A549 (cell line): ENCODE measurements at regions not wholly inside any gene's neighbourhood (a gene's known extent, or its start where the extent isn't known, plus 50 kb on each side); places are given as distances from the start of the nearest gene placed in this dataset.

ENCODE experiments used
- ATAC-seq, 2 experiments: fragments of 200-7000 bp in 1 of 2; fragments of >200 bp in 1 of 2; cut with Nextera tagmentation in 1 of 2; cut with Tn5 transposase in 1 of 2; 3 replicates each; pipeline versions ENCODE4 v1.8.0 to v1.9.1; 2018 to 2020; ENCODE audit warnings: mild to moderate bottlenecking in 1 of 2, moderate library complexity in 1 of 2
- CTCF ChIA-PET: fragments of 300-600 bp; sonication (Branson Sonifier 250); formaldehyde crosslinking; extraction: SDS; loops from one replicate; lab custom pipeline; 2021; ENCODE audit warnings: antibody characterized with exemption, inconsistent platforms; lab: Yijun Ruan, JAX
- POLR2A ChIA-PET: fragments of 350-600 bp; formaldehyde crosslinking; extraction: SDS; loops from one replicate; lab custom pipeline; 2021; ENCODE audit warnings: antibody characterized with exemption, inconsistent platforms; lab: Yijun Ruan, JAX
- DNase-seq, 2 experiments: peaks; one replicate each; pipeline versions ENCODE4 v3.0.0 to v3.0.0-alpha.2; 2011 to 2016; ENCODE audit warnings: low read depth in 1 of 2, low spot score in 1 of 2
- FAIRE-seq: peaks from 2 replicates; lab custom pipeline; 2011; peaks lifted over from hg19 to GRCh38; lab: Jason Lieb, UNC
- H3K27ac ChIP-seq, 2 experiments: fragments of >200 bp; sonication (Bioruptor Twin); formaldehyde crosslinking; 3 replicates each; pipeline ENCODE4 v1.5.1; 2016 to 2017
- H3K4me1 ChIP-seq: fragments of >200 bp; sonication (Bioruptor Twin); formaldehyde crosslinking; 3 replicates; pipeline ENCODE4 v1.6.1; 2016
- H3K4me2 ChIP-seq: fragments of >200 bp; sonication (Bioruptor Twin); formaldehyde crosslinking; 3 replicates; pipeline ENCODE4 v1.6.1; 2016
- H3K4me3 ChIP-seq: fragments of >200 bp; sonication (Bioruptor Twin); formaldehyde crosslinking; 3 replicates; pipeline ENCODE4 v1.5.1; 2016
- H3K9me3 ChIP-seq: fragments of >200 bp; sonication (Bioruptor Twin); formaldehyde crosslinking; 3 replicates; pipeline ENCODE4 v1.6.1; 2016
- ATOH8 ChIP-seq: fragments of 250-450 bp; sonication (Bioruptor Pico); IDR thresholded peaks from 2 replicates; pipeline ENCODE4 v1.5.0; 2020; ENCODE audit warnings: low read depth, mild to moderate bottlenecking, moderate library complexity
- BCL3 ChIP-seq: fragments of >200 bp; sonication (Bioruptor Twin); formaldehyde crosslinking; IDR thresholded peaks from 3 replicates; pipeline ENCODE4 v1.6.1; 2016
- BHLHE40 ChIP-seq: IDR thresholded peaks from 2 replicates; pipeline ENCODE4 v1.6.1; 2012; ENCODE audit warnings: low read depth, low read length, inconsistent platforms
- CBX2 ChIP-seq: fragments of 200-600 bp; sonication (generic); IDR thresholded peaks from 2 replicates; pipeline ENCODE4 v1.6.1; 2016; ENCODE audit warnings: low read depth, mild to moderate bottlenecking, borderline replicate concordance
- CEBPB ChIP-seq, 2 experiments: fragments of >200 bp in 1 of 2; sonication (Bioruptor Twin) in 1 of 2; formaldehyde crosslinking in 1 of 2; IDR thresholded peaks; 2 replicates each; pipeline ENCODE4 v1.6.1; 2012 to 2016
- EHF ChIP-seq: fragments of 250-450 bp; sonication (Bioruptor Pico); IDR thresholded peaks from 2 replicates; pipeline ENCODE4 v1.5.0; 2020; ENCODE audit warnings: mild to moderate bottlenecking
- ELK1 ChIP-seq: fragments of 150-350 bp; IDR thresholded peaks from 2 replicates; pipeline ENCODE4 v1.6.1; 2014; ENCODE audit warnings: low read depth, mild to moderate bottlenecking, low read length
- EP300 ChIP-seq, 2 experiments: fragments of >200 bp; sonication (Bioruptor Twin); formaldehyde crosslinking; IDR thresholded peaks; 2 replicates in 1 of 2; 3 replicates in 1 of 2; pipeline ENCODE4 v1.6.1; 2016 to 2017
- HDAC2 ChIP-seq: fragments of 200-600 bp; sonication (generic); IDR thresholded peaks from 2 replicates; pipeline ENCODE4 v1.6.1; 2016
- HOXB13 ChIP-seq: fragments of 250-450 bp; sonication (Bioruptor Pico); IDR thresholded peaks from 2 replicates; pipeline ENCODE4 v1.5.0; 2020; ENCODE audit warnings: low read depth, mild to moderate bottlenecking, moderate library complexity
- KDM5A ChIP-seq: fragments of 200-600 bp; sonication (generic); IDR thresholded peaks from 2 replicates; pipeline ENCODE4 v1.6.1; 2016; ENCODE audit warnings: antibody characterized with exemption, mild to moderate bottlenecking
- MYC ChIP-seq: IDR thresholded peaks from 2 replicates; pipeline ENCODE4 v1.6.1; 2012; ENCODE audit warnings: mild to moderate bottlenecking, inconsistent platforms, low read length, improper control_type of control experiment, borderline replicate concordance
- PBX3 ChIP-seq: IDR thresholded peaks from 2 replicates; pipeline ENCODE4 v1.6.1; 2012
- POLR2A ChIP-seq: IDR thresholded peaks from 2 replicates; pipeline ENCODE4 v1.6.1; 2012; ENCODE audit warnings: mild to moderate bottlenecking, low read length
- RAD21 ChIP-seq, 2 experiments: fragments of >200 bp in 1 of 2; sonication (Bioruptor Twin) in 1 of 2; formaldehyde crosslinking in 1 of 2; IDR thresholded peaks in 1 of 2; conservative IDR thresholded peaks in 1 of 2; 2 replicates in 1 of 2; 3 replicates in 1 of 2; pipeline ENCODE4 v1.6.1; 2012 to 2018; ENCODE audit warnings: inconsistent platforms in 1 of 2
- RARB ChIP-seq: fragments of 250-450 bp; sonication (Bioruptor Pico); IDR thresholded peaks from 2 replicates; pipeline ENCODE4 v1.8.0; 2021; ENCODE audit warnings: mild to moderate bottlenecking, moderate library complexity
- RFX5 ChIP-seq: fragments of 450-650 bp; IDR thresholded peaks from 2 replicates; pipeline ENCODE4 v1.7.1; 2014; ENCODE audit warnings: antibody characterized with exemption, mild to moderate bottlenecking, moderate library complexity
- RNF2 ChIP-seq: fragments of 200-600 bp; sonication (generic); IDR thresholded peaks from 2 replicates; pipeline ENCODE4 v1.6.1; 2016; ENCODE audit warnings: low read depth, mild to moderate bottlenecking, antibody characterized with exemption, moderate library complexity, borderline replicate concordance
- USF2 ChIP-seq: fragments of 450-650 bp; IDR thresholded peaks from 2 replicates; pipeline ENCODE4 v1.6.1; 2014; ENCODE audit warnings: antibody characterized with exemption
- ZC3H11A ChIP-seq: fragments of 450-650 bp; IDR thresholded peaks from 2 replicates; pipeline ENCODE4 v1.6.1; 2014; ENCODE audit warnings: antibody characterized with exemption, mild to moderate bottlenecking
- ZSCAN20 ChIP-seq: fragments of 250-450 bp; sonication (Bioruptor Pico); IDR thresholded peaks from 2 replicates; pipeline ENCODE4 v1.8.0; 2022; ENCODE audit warnings: mild to moderate bottlenecking, moderate library complexity
- WGBS: methylation state at CpG from one replicate; pipeline ENCODE4 v1.1.6; 2017; ENCODE audit errors: missing lambda C conversion rate; 5-methylcytosine and 5-hydroxymethylcytosine counted together

GRCh38 chr13:65803530-65804392 lies 1426.4 kb downstream of the PCDH9 start:
- no peaks in the 10 kb centered on the region for H3K4me1 ChIP-seq
- H3K27ac ChIP-seq, result no peak overlapping the region
- no peak for DNase-seq
- 81% methylated on average over 12 of the region's 12 CpGs for WGBS
- CTCF ChIA-PET, result no interaction called here
- no peak overlapping the region for H3K4me2 ChIP-seq
- ATAC-seq, result no peak
- FAIRE-seq, result no peak
- no peaks in the 10 kb centered on the region for H3K9me3 ChIP-seq
- no peak for TF ChIP-seq CBX2
- TF ChIP-seq ELK1, result no peak
- TF ChIP-seq POLR2A, result no peak
- TF ChIP-seq MYC, result no peak
- TF ChIP-seq BCL3, result no peak
- no peak for TF ChIP-seq HDAC2
- TF ChIP-seq RAD21 (conservative IDR thresholded peaks at IDR 0.05 in 1 of 2, IDR thresholded peaks at IDR 0.05 in 1 of 2), result no peak
- no peak for TF ChIP-seq RNF2
- TF ChIP-seq CEBPB (IDR thresholded peaks at IDR 0.05), result no peak
- TF ChIP-seq ZC3H11A, result no peak
- no peak for TF ChIP-seq USF2
- no peak for TF ChIP-seq ATOH8 (CRISPR knock-in tag)
- no peak for TF ChIP-seq PBX3
- TF ChIP-seq RARB, result no peak
- TF ChIP-seq HOXB13 (CRISPR knock-in tag), result no peak
- TF ChIP-seq BHLHE40, result no peak
- TF ChIP-seq EHF (CRISPR knock-in tag), result no peak
- TF ChIP-seq ZSCAN20, result no peak
- TF ChIP-seq EP300 (IDR thresholded peaks at IDR 0.05), result no peak
- POLR2A ChIA-PET, result no interaction called here
- no peak overlapping the region for H3K4me3 ChIP-seq

GRCh38 chr13:65789815-65790214 lies 1440.3 kb downstream of the PCDH9 start:
- H3K9me3 ChIP-seq, result no peaks in the 10 kb centered on the region
- POLR2A ChIA-PET, result no interaction called here

More at GRCh38 chr13:65789815-65790214, 1440.3 kb downstream of the PCDH9 start:
- H3K4me3 ChIP-seq, result no peak overlapping the region
- CTCF ChIA-PET, result no interaction called here
- 9% methylated on average over 1 of the region's 1 CpG for WGBS
- FAIRE-seq (no peak), ATAC-seq (no peak), DNase-seq (peak in 1 of 2 experiments; percentile 10)
- H3K27ac ChIP-seq, result no peak overlapping the region
- no peak overlapping the region for H3K4me2 ChIP-seq
- no peaks in the 10 kb centered on the region for H3K4me1 ChIP-seq
- peak; percentile 93 for TF ChIP-seq RFX5
- TF ChIP-seq KDM5A, result no peak
- TF ChIP-seq, all 56 proteins: peak for 1
